OCI-LY7 (cell line): ENCODE measurements at regions not wholly inside any gene's neighbourhood (a gene's known extent, or its start where the extent isn't known, plus 50 kb on each side); places are given as distances from the start of the nearest gene placed in this dataset.

ENCODE experiments used
- CTCF ChIP-seq: fragments of 200-600 bp; sonication (generic); conservative IDR thresholded peaks from 2 replicates; pipeline ENCODE4 v1.5.1; 2014; ENCODE audit warnings: mild to moderate bottlenecking, antibody characterized with exemption, low read length, moderate library complexity, mixed read lengths
- EZH2phosphoT487 ChIP-seq: fragments of 200-600 bp; sonication (generic); IDR thresholded peaks from 2 replicates; pipeline ENCODE4 v1.6.1; 2018; ENCODE audit warnings: low read depth, borderline replicate concordance, mild to moderate bottlenecking, mixed run types, antibody characterized with exemption, low read length, moderate library complexity, mixed read lengths

- TF ChIP-seq CTCF (no peak), EZH2phosphoT487 (no peak)
These were observed 222.9 kb upstream of the MKLN1 start for GRCh38 chr7:131104596-131105293.
